Endothelial cell of umbilical vein (primary cell): ENCODE measurements at regions not wholly inside any gene's neighbourhood (a gene's known extent, or its start where the extent isn't known, plus 50 kb on each side); places are given as distances from the start of the nearest gene placed in this dataset.

Source experiments
- BruUV-seq: library from RNA; stranded (reverse); fragments of 400-500 nt; replicated peaks from 2 replicates; lab custom pipeline; 2021; lab: Mats Ljungman, UMichigan
- CTCF ChIA-PET: fragments of 300-600, 350-600 bp; sonication (Branson Sonifier 250); formaldehyde crosslinking; loops from one replicate; lab custom pipeline; 2021; ENCODE audit warnings: antibody characterized with exemption, inconsistent platforms; lab: Charles Lee
- POLR2A ChIA-PET: fragments of 300-600, 350-600 bp; sonication (Branson Sonifier 250); formaldehyde crosslinking; loops from one replicate; lab custom pipeline; 2021; ENCODE audit warnings: antibody characterized with exemption, inconsistent platforms; lab: Charles Lee
- DNase-seq: peaks from one replicate; pipeline ENCODE4 v3.0.0-alpha.2; 2011; ENCODE audit warnings: low read depth, low spot score
- FAIRE-seq: peaks from 2 replicates; lab custom pipeline; 2011; peaks lifted over from hg19 to GRCh38; lab: Jason Lieb, UNC
- H2AFZ ChIP-seq: 2 replicates; pipeline ENCODE4 v1.6.0; 2012; ENCODE audit warnings: low read depth, low read length, control low read depth, inconsistent platforms
- H3K27ac ChIP-seq: 2 replicates; pipeline ENCODE4 v1.5.1; 2011; ENCODE audit warnings: low read depth, mild to moderate bottlenecking, control low read depth, low read length, moderate library complexity; ENCODE audit not compliant: insufficient read depth
- H3K27me3 ChIP-seq, 2 experiments: 2 replicates each; pipeline versions ENCODE4 v1.6.0 to v1.6.1; 2011; ENCODE audit warnings: low read length in 2 of 2, mixed read lengths in 1 of 2; ENCODE audit not compliant: control insufficient read depth in 2 of 2, insufficient read depth in 2 of 2
- H3K36me3 ChIP-seq, 2 experiments: 2 replicates in 1 of 2; 3 replicates in 1 of 2; pipeline ENCODE4 v1.5.1; 2011; ENCODE audit warnings: low read length in 2 of 2, mild to moderate bottlenecking in 1 of 2, moderate library complexity in 1 of 2; ENCODE audit not compliant: control insufficient read depth in 2 of 2, insufficient read depth in 2 of 2; ENCODE audit errors: extremely low read depth in 1 of 2
- H3K4me1 ChIP-seq: 3 replicates; pipeline ENCODE4 v1.5.1; 2011; ENCODE audit warnings: mild to moderate bottlenecking, low read length; ENCODE audit not compliant: control insufficient read depth, insufficient read depth; ENCODE audit errors: extremely low read depth
- H3K4me2 ChIP-seq: 2 replicates; pipeline ENCODE4 v1.6.1; 2011; ENCODE audit warnings: low read length, control low read depth, mixed read lengths; ENCODE audit not compliant: insufficient read depth
- H3K4me3 ChIP-seq, 3 experiments: fragments of 200-600 bp in 1 of 3; sonication (generic), shearing (Covaris generic) in 1 of 3; replicated peaks in 1 of 3; 2 replicates each; pipeline ENCODE4 v1.5.1; 2011 to 2016; ENCODE audit warnings: control low read depth in 3 of 3, low read length in 3 of 3, mild to moderate bottlenecking in 2 of 3, inconsistent platforms in 1 of 3, low read depth in 1 of 3, moderate library complexity in 1 of 3; ENCODE audit not compliant: insufficient read depth in 1 of 3
- H3K79me2 ChIP-seq: 2 replicates; pipeline ENCODE4 v1.6.0; 2012; ENCODE audit warnings: low read length, inconsistent platforms; ENCODE audit not compliant: control insufficient read depth, insufficient read depth
- H3K9ac ChIP-seq: replicated peaks from 2 replicates; pipeline ENCODE3; 2011; ENCODE audit warnings: low read length, control low read depth; ENCODE audit not compliant: insufficient read depth; ENCODE audit errors: extremely low read depth
- H3K9me1 ChIP-seq: replicated peaks from 3 replicates; pipeline ENCODE4 v1.6.0; 2011; ENCODE audit warnings: mild to moderate bottlenecking, low read length; ENCODE audit not compliant: control insufficient read depth, insufficient read depth; ENCODE audit errors: extremely low read depth
- H3K9me3 ChIP-seq: replicated peaks from 2 replicates; pipeline ENCODE4 v1.5.1; 2012; ENCODE audit warnings: low read length, inconsistent platforms; ENCODE audit not compliant: control insufficient read depth, insufficient read depth
- H4K20me1 ChIP-seq: replicated peaks from 2 replicates; pipeline ENCODE3; 2011; ENCODE audit warnings: mild to moderate bottlenecking, low read length; ENCODE audit not compliant: control insufficient read depth, insufficient read depth; ENCODE audit errors: extremely low read depth
- CTCF ChIP-seq, 2 donors: IDR thresholded peaks; 1 replicate in 1 of 2; 2 replicates in 1 of 2; pipeline ENCODE4 v1.5.1; 2011; ENCODE audit warnings: low read length in 2 of 2, mild to moderate bottlenecking in 2 of 2, moderate library complexity in 2 of 2, control low read depth in 1 of 2, inconsistent platforms in 1 of 2, low read depth in 1 of 2; ENCODE audit not compliant: insufficient read depth in 1 of 2; ENCODE audit errors: extremely low read depth in 1 of 2
- EZH2 ChIP-seq: IDR thresholded peaks from 2 replicates; pipeline ENCODE4 v1.6.1; 2012; ENCODE audit warnings: borderline replicate concordance, low read depth, mild to moderate bottlenecking, moderate library complexity, low read length, inconsistent platforms; ENCODE audit not compliant: severe bottlenecking
- FOS ChIP-seq: IDR thresholded peaks from 2 replicates; pipeline ENCODE4 v1.6.1; 2011; ENCODE audit warnings: mild to moderate bottlenecking, low read length, moderate library complexity, borderline replicate concordance; ENCODE audit not compliant: insufficient read depth
- GATA2 ChIP-seq: IDR thresholded peaks from 2 replicates; pipeline ENCODE4 v1.7.0; 2011; ENCODE audit warnings: low read depth, mild to moderate bottlenecking, moderate library complexity, mixed read lengths, low read length; ENCODE audit not compliant: insufficient read length, insufficient read depth
- MYC ChIP-seq: IDR thresholded peaks from one replicate; pipeline ENCODE4 v1.6.1; 2011; ENCODE audit warnings: mild to moderate bottlenecking, low read depth, low read length
- POLR2A ChIP-seq: IDR thresholded peaks from 2 replicates; pipeline ENCODE4 v1.6.1; 2012; ENCODE audit warnings: low read depth, mild to moderate bottlenecking, control low read depth, low read length
- POLR2AphosphoS5 ChIP-seq: IDR thresholded peaks from 2 replicates; pipeline ENCODE4 v1.6.1; 2012; ENCODE audit warnings: low read depth, mild to moderate bottlenecking, control low read depth, low read length, moderate library complexity; ENCODE audit not compliant: insufficient read depth
- dilution Hi-C: fragments of 300-500 bp; cut with MboI; formaldehyde crosslinking; loops from one replicate; pipeline ENCODE4 v1.15.0; 2019; ENCODE audit warnings: low sequenced_read_pairs; ENCODE audit not compliant: extremely low pct_ligation_motif_present
- intact Hi-C: fragments of 100-400 bp; cut with micrococcal nuclease; formaldehyde crosslinking; loops from one replicate; pipeline ENCODE4 v1.10.0; 2022
- TF ChIP-seq, protein P1 (sequence below): IDR thresholded peaks from 2 replicates; pipeline ENCODE4 v1.6.1; 2011; ENCODE audit not compliant: insufficient read depth, insufficient read length

DNA sequence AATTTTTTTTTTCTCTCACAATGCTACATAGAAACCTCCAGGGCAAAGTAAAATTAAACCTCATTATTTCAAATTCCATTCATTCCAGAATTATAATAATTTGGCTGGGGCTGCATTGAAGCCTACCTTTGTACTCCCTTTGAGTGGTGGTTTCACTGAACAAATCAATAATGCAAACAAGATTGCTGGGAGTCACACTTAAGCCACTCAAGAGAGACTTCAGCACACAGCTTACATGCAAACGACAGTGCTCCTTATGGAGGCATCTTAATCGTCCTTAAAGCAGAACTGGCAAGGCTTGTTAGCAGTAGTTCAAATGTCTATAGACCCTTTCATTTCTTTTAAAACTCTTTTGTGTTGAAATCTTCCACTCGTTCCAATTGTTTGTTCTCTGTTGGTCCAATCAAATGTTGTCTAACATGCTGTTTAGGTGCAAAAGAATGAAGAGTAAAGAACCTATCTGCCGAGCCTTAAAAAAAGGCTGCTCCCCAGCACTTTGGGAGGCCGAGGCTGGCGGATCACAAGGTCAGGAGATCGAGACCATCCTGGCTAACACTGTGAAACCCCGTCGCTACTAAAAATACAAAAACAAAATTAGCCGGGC lies 294.9 kb downstream of the FGFR2 start:
- Histone ChIP-seq H2AFZ (no peak overlapping the region), H3K79me2 (no peaks in the 10 kb centered on the region), H3K4me1 (no peaks in the 10 kb centered on the region), H3K27me3 (no peaks in the 10 kb centered on the region), H3K27ac (no peak overlapping the region), H3K36me3 (no peaks in the 10 kb centered on the region), H3K4me2 (no peak overlapping the region), H3K9me3 (no peaks in the 10 kb centered on the region), H3K9ac (no peak overlapping the region), H4K20me1 (no peaks in the 10 kb centered on the region), H3K9me1 (no peaks in the 10 kb centered on the region), H3K4me3 (no peak overlapping the region)
- TF ChIP-seq GATA2 (no peak), MYC (no peak), FOS (no peak), POLR2A (no peak), CTCF (IDR thresholded peaks at IDR 0.05; ENCODE audit: extremely low read depth in 1 of 2, insufficient read depth in 1 of 2, low read depth in 1 of 2, low read length in 2 of 2) (no peak), EZH2 (no peak), POLR2AphosphoS5 (no peak)
- TF ChIP-seq, protein P1, sequence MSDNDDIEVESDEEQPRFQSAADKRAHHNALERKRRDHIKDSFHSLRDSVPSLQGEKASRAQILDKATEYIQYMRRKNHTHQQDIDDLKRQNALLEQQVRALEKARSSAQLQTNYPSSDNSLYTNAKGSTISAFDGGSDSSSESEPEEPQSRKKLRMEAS, result no peak
- intact Hi-C loops, result no loop called here
- ChIA-PET POLR2A (no interaction called here), CTCF (no interaction called here)
- DNase-seq, result no peak
- dilution Hi-C loops, result no loop called here
- no peak for FAIRE-seq
- no TSS peak for BruUV-seq
